C4-2B (cell line): ENCODE measurements at regions not wholly inside any gene's neighbourhood (a gene's known extent, or its start where the extent isn't known, plus 50 kb on each side); places are given as distances from the start of the nearest gene placed in this dataset.

Experiments used
- ZFX ChIP-seq: fragments of 450-650 bp; IDR thresholded peaks from 2 replicates; pipeline ENCODE4 v1.6.1; 2017
- TF ChIP-seq, protein P1 (sequence below): fragments of 450-650 bp; conservative IDR thresholded peaks from 2 replicates; pipeline ENCODE4 v1.5.1; 2017; ENCODE audit warnings: mild to moderate bottlenecking

- TF ChIP-seq, protein P1, sequence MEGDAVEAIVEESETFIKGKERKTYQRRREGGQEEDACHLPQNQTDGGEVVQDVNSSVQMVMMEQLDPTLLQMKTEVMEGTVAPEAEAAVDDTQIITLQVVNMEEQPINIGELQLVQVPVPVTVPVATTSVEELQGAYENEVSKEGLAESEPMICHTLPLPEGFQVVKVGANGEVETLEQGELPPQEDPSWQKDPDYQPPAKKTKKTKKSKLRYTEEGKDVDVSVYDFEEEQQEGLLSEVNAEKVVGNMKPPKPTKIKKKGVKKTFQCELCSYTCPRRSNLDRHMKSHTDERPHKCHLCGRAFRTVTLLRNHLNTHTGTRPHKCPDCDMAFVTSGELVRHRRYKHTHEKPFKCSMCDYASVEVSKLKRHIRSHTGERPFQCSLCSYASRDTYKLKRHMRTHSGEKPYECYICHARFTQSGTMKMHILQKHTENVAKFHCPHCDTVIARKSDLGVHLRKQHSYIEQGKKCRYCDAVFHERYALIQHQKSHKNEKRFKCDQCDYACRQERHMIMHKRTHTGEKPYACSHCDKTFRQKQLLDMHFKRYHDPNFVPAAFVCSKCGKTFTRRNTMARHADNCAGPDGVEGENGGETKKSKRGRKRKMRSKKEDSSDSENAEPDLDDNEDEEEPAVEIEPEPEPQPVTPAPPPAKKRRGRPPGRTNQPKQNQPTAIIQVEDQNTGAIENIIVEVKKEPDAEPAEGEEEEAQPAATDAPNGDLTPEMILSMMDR, result no peak
- TF ChIP-seq ZFX, result no peak
Measured at GRCh38 chr5:2167671-2168070, 284.9 kb upstream of the IRX4 start.
